ENCODE measurements at regions not wholly inside any gene's neighbourhood (a gene's known extent, or its start where the extent isn't known, plus 50 kb on each side); places are given as distances from the start of the nearest gene placed in this dataset.
"Not testable (repeated sequence)": the region's sequence is repeated elsewhere in the genome, so short reads cannot be mapped to it uniquely, and the experiment has no call there.

GRCh38 chr17:64723781-64724180 lies 61.7 kb upstream of the SMURF2 start:
- DNase-seq, result no peak

- not testable (repeated sequence) for DNase-seq
Measured at GRCh38 chr17:64721556-64721955, 59.4 kb upstream of the SMURF2 start.

- DNase-seq, result not testable (repeated sequence)
Measured at GRCh38 chr17:64720253-64720652, 58.1 kb upstream of the SMURF2 start.

GRCh38 chr17:64719517-64719916 lies 57.4 kb upstream of the SMURF2 start:
- not testable (repeated sequence) for DNase-seq

GRCh38 chr17:64718816-64719215 lies 56.7 kb upstream of the SMURF2 start:
- not testable (repeated sequence) for DNase-seq

GRCh38 chr17:64718058-64718457 lies 56.0 kb upstream of the SMURF2 start:
- peak in 1 of 5 experiments; percentile 16 for DNase-seq

- not testable (repeated sequence) for DNase-seq
Measured at GRCh38 chr17:64716496-64716895, 54.4 kb upstream of the SMURF2 start.

GRCh38 chr17:64713786-64714185 lies 51.7 kb upstream of the SMURF2 start:
- peak in 2 of 5 experiments; percentile 6 to 62 for DNase-seq

GRCh38 chr17:64712557-64713351 lies 50.6 kb upstream of the SMURF2 start:
- peak in 3 of 5 experiments; percentile 8 to 85 (median 60) for DNase-seq
